ENCODE measurements at regions not wholly inside any gene's neighbourhood (a gene's known extent, or its start where the extent isn't known, plus 50 kb on each side); places are given as distances from the start of the nearest gene placed in this dataset.

DNA sequence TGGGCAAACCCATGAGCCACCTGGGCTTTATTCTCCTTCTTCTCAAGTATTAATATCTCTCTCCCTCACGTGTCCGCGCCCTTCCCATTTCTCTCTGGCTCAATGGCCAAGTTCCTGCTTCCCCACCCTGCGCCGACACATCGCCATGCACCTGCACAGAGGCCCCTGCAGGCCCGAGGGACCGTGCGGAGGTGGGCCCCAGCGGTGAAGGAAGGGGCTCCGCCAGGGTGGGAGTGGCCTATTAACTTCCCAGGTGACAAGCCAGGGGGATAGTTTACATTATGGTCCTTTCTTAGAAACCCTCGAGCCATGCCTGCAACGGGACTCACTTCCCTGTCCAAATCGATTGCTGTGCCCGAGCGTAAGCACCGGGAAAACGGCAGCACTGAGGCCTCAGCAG is 110.0 kb upstream of the ADARB2 start:
- DNase-seq: no peak

DNA sequence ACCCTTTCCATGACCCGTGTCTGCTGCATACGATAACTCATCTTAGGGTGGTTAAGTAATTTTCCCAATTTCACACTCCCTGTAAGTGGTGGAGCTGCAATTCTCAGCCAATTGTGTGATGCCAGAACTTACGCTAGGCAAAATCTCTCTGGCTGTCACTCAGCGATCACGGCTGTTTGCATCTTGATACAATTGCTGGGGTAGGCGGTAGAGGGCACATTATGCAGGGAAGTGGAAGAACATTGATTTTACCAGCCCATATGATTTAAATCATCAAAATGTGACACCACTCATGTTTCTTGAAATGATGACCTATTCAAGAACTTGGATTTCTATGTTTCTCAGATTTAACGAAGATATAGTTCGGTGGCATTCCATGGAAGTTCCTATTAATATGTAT is 108.7 kb upstream of the ADARB2 start:
- no peak for DNase-seq

DNA sequence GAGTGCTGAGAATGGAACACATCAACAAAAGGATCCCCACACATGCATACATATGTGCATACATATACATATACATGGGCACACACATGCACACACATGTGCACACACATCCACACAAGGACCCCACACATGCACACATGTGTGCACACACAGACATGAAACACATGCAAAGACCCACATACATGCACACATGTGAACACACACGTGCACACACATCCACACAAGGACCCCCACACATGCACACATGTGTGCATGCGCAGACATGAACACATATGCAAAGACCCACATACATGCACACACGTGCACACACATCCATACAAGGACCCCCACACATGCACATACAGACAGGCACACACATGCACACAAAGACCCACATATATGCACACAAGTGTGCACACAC is 104.4 kb upstream of the ADARB2 start:
- DNase-seq: no peak

DNA sequence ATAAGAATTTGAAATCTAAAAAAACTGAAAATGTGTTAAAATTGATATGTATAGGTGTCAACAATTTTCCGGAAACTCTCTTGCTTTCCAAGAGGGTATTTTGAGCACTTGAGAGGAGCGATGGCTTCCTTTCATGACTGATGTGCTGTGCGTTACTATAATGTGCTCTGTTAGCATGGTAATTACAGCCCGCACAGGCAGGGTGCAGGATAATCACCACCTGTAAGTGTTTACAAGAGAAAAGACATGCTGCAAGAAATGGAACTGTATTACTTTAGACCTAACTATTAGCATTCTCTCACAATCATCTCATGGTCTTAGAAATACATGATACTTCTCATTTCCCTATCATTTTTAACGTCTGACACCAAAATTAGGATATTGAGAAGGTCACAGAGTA is 92.4 kb upstream of the ADARB2 start:
- DNase-seq: no peak

DNA sequence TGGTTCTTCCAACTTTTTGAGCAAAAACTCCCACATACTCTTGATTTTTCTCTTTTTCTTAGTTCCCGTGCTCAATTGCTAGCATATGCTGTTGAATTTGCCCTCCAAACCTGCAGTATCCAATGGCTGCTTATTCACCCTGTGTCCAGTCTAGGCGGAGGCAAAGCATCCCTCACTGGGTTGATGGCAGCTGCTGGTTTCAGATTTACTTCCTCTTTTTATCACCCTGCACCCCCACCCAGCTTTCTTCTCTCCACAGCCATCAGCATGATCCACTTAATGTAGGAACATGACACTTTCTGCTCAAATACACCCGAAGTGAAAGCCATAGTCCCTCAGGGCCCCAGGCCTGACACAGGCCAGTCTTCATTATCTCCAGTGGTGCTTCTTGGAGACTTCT is 87.6 kb upstream of the ADARB2 start:
- DNase-seq: no peak

DNA sequence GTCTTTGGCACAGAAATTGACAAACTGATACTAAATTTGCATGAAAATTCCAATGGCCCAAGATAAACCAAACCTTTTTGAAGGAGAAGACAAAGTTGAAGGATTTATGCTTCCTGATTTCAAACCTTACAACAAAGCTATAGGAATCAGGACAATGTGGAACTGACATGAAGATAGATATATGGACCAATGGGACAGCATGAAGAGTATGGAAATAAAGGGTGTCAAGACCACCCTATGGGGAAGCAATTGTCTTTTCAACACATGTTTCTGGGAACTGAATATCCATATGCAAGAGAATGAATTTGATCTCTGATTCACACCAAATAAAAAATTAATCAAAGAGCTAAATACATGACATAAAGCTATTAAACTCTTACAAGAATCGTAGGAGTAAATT is 77.2 kb upstream of the ADARB2 start:
- DNase-seq: no peak

DNA sequence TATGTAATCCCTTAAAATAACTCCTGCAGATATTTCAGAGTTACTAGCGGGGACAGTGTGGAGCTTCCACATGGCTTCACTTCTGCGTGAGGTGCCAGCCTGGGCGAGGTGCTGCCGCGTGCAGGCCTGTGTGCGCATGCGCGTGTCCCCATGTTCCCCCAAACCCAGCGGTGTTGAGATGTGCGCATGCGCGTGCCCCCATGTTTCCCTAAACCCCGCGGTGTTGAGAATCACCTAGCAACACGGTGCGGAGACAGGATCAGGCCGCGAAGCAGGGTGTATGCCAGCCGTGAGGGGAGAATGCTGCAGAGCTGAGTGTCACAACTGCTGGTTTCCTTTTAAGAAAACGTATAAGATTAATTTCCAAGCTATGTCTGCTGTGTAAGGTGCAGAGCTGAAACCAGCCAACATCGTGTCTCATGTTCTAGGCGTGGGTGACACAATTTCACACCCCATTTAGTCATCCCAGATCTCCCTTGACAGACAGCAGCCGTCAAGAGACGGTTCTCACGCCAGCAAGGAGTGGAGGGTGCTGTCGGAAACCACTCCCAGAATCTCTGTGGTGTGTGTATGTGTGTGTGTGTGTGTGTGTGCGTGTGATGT is 71.9 kb upstream of the ADARB2 start:
- DNase-seq: no peak

DNA sequence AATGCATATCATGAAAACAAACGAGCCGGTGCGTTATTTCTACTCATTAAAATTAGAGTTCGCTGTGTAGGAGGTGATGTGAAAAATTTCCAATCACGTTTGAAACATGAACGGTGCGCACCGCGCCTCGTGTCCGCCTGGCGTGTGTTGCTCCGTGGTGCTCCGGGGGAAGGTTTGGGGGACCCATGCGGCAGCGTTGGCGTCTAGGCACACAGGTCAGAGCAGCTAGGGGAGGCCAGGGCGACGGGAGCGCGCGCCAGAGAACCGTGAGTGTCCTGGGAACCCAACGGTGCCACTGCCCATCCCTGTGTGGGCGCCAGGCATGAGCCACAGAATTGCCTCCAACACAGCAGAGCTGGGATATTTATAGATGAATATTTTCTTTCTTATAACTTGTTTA is 70.6 kb upstream of the ADARB2 start:
- no peak for DNase-seq

DNA sequence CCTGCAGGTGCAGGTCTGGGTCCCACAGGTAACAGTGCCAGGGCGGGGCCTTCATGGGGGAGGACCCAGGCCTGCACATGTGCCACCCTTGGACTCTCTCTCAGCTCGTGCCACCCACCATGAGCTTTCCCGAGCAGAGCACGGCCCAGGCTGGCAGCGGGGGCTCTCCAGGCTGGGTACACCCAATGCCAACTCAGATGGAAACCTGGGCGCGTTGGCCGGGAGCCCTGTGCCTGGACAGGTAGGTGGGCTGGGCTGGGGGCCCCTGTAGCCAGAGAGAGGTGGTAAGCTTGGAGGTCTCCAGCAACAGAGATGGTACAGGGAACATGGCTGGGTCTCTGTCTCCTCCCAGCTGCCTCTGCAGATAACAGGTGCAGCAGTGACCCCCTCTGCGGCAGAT is 69.9 kb upstream of the ADARB2 start:
- no peak for DNase-seq

DNA sequence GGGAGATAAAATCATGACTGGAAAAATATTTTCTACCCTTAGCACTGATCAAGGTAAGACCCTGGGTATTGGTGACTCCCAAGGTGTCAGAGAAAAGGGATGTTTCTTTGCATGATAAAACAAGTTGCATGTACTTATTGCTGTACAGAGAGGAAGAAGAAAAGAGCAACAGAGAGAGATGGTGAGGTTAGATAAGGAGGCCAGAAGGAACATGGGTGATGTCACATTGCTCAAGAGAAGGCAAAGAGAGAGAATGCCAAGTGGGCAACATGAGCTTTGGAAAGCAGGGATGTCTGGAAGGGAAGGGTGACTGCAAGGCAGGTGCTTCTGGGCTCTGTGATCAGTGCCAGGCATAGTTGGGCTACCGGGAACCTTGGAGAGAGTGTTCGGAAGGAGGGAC is 65.1 kb upstream of the ADARB2 start:
- no peak for DNase-seq

DNA sequence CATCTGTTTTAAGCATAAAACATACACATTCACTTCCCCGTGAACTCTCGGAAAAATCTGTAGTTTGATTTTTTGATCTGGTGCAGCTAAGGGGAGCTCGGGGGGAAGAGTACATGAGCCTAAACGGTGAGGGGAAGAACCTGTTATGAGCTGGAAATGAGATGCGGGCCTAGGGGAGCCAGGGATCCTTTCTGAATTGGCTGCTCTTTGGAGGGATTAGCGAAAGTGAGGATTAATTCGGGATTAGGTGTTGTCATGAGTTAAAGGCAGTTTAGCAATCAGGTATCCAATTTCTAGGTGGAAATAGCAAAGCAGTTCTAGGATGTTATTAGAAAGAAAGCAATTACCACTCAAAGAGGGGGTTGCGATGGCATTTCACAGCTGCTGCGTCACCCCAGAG is 51.1 kb upstream of the ADARB2 start:
- DNase-seq: no peak

Data from DMS 273 treated with DMSO at 0.1 percent for 48 hours (cell line).